ENCODE measurements at regions not wholly inside any gene's neighbourhood (a gene's known extent, or its start where the extent isn't known, plus 50 kb on each side); places are given as distances from the start of the nearest gene placed in this dataset.

DNA sequence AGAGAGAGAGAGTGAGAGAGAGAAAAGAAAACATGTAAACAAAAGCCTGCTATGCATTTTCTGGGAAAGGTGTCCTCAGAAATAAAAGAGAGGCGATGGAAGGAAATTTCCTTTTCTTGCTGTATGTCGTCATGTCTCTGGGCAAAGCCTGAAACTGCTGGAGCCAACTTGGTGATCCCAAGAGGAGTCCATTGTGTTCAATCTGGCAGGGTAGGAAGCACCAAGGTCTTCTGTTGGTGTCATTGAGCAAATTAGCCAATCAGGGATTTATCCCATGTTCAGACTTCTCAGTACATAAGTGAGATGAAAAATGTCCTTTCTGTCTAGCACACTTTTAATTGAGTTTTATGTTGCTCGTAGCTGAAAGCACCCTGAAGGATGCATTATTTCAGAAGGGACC, 260.0 kb upstream of the KAZN start:
- TF ChIP-seq, protein P1, sequence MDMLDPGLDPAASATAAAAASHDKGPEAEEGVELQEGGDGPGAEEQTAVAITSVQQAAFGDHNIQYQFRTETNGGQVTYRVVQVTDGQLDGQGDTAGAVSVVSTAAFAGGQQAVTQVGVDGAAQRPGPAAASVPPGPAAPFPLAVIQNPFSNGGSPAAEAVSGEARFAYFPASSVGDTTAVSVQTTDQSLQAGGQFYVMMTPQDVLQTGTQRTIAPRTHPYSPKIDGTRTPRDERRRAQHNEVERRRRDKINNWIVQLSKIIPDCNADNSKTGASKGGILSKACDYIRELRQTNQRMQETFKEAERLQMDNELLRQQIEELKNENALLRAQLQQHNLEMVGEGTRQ (IDR thresholded peaks at IDR 0.05; ENCODE audit: low read depth, low read length), result no peak
- TF ChIP-seq, protein P1 (CRISPR knock-in tag; IDR thresholded peaks at IDR 0.05; ENCODE audit: borderline replicate concordance), result no peak
- no peak for TF ChIP-seq SUZ12 (IDR thresholded peaks at IDR 0.05; ENCODE audit: low read depth, low read length)
- TF ChIP-seq, protein P2, sequence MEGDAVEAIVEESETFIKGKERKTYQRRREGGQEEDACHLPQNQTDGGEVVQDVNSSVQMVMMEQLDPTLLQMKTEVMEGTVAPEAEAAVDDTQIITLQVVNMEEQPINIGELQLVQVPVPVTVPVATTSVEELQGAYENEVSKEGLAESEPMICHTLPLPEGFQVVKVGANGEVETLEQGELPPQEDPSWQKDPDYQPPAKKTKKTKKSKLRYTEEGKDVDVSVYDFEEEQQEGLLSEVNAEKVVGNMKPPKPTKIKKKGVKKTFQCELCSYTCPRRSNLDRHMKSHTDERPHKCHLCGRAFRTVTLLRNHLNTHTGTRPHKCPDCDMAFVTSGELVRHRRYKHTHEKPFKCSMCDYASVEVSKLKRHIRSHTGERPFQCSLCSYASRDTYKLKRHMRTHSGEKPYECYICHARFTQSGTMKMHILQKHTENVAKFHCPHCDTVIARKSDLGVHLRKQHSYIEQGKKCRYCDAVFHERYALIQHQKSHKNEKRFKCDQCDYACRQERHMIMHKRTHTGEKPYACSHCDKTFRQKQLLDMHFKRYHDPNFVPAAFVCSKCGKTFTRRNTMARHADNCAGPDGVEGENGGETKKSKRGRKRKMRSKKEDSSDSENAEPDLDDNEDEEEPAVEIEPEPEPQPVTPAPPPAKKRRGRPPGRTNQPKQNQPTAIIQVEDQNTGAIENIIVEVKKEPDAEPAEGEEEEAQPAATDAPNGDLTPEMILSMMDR (CRISPR knock-in tag; IDR thresholded peaks at IDR 0.05), result no peak
